ENCODE measurements at regions not wholly inside any gene's neighbourhood (a gene's known extent, or its start where the extent isn't known, plus 50 kb on each side); places are given as distances from the start of the nearest gene placed in this dataset.

- TF ChIP-seq EZH2 (IDR thresholded peaks at IDR 0.05; ENCODE audit: insufficient read depth, poor library complexity, severe bottlenecking) (no peak), EZH2phosphoT487 (IDR thresholded peaks at IDR 0.05; ENCODE audit: insufficient read depth, low read depth) (no peak)
Observed at GRCh38 chr3:117532268-117532667, 822.7 kb downstream of the TUSC7 start.

Data from GM23248 (cell line).